A549 (cell line): ENCODE measurements at regions not wholly inside any gene's neighbourhood (a gene's known extent, or its start where the extent isn't known, plus 50 kb on each side); places are given as distances from the start of the nearest gene placed in this dataset.

Experiments used
- CEBPB ChIP-seq, 2 experiments: fragments of >200 bp in 1 of 2; sonication (Bioruptor Twin) in 1 of 2; formaldehyde crosslinking in 1 of 2; IDR thresholded peaks; 2 replicates each; pipeline ENCODE4 v1.6.1; 2012 to 2016
- CTCF ChIP-seq: fragments of >200 bp; sonication (Bioruptor Twin); formaldehyde crosslinking; IDR thresholded peaks from 3 replicates; pipeline ENCODE4 v1.5.1; 2016
- EHMT2 ChIP-seq: fragments of 200-600 bp; sonication (generic); IDR thresholded peaks from 2 replicates; pipeline ENCODE4 v1.6.1; 2016; ENCODE audit warnings: antibody characterized with exemption, low read depth, mild to moderate bottlenecking, moderate library complexity
- EP300 ChIP-seq, 2 experiments: fragments of >200 bp; sonication (Bioruptor Twin); formaldehyde crosslinking; IDR thresholded peaks; 2 replicates in 1 of 2; 3 replicates in 1 of 2; pipeline ENCODE4 v1.6.1; 2016 to 2017
- JUNB ChIP-seq: fragments of >200 bp; sonication (Bioruptor Twin); formaldehyde crosslinking; IDR thresholded peaks from 2 replicates; pipeline ENCODE4 v1.6.1; 2016
- MAX ChIP-seq: IDR thresholded peaks from 2 replicates; pipeline ENCODE4 v1.6.1; 2012
- PHF8 ChIP-seq: fragments of 200-600 bp; sonication (generic); IDR thresholded peaks from 2 replicates; pipeline ENCODE4 v1.6.1; 2016; ENCODE audit warnings: low read depth, mild to moderate bottlenecking, antibody characterized with exemption, moderate library complexity, borderline replicate concordance
- POLR2A ChIP-seq: IDR thresholded peaks from 2 replicates; pipeline ENCODE4 v1.6.1; 2012; ENCODE audit warnings: mild to moderate bottlenecking, low read length
- POLR2AphosphoS2 ChIP-seq: conservative IDR thresholded peaks from 2 replicates; pipeline ENCODE4 v1.6.1; 2012; ENCODE audit warnings: low read length, improper control_type of control experiment, inconsistent platforms
- RAD21 ChIP-seq, 2 experiments: fragments of >200 bp in 1 of 2; sonication (Bioruptor Twin) in 1 of 2; formaldehyde crosslinking in 1 of 2; IDR thresholded peaks in 1 of 2; conservative IDR thresholded peaks in 1 of 2; 2 replicates in 1 of 2; 3 replicates in 1 of 2; pipeline ENCODE4 v1.6.1; 2012 to 2018; ENCODE audit warnings: inconsistent platforms in 1 of 2
- RFX5 ChIP-seq: fragments of 450-650 bp; IDR thresholded peaks from 2 replicates; pipeline ENCODE4 v1.7.1; 2014; ENCODE audit warnings: antibody characterized with exemption, mild to moderate bottlenecking, moderate library complexity

- TF ChIP-seq RFX5 (no peak), POLR2A (no peak), CEBPB (IDR thresholded peaks at IDR 0.05) (no peak), JUNB (no peak), EP300 (IDR thresholded peaks at IDR 0.05) (no peak), MAX (no peak), CTCF (no peak), PHF8 (no peak), RAD21 (conservative IDR thresholded peaks at IDR 0.05 in 1 of 2, IDR thresholded peaks at IDR 0.05 in 1 of 2) (no peak), POLR2AphosphoS2 (no peak), EHMT2 (no peak)
Observed at GRCh38 chrX:69243276-69243675, 78.0 kb upstream of the PJA1 start.
